HG03378 (cell line): ENCODE measurements at regions not wholly inside any gene's neighbourhood (a gene's known extent, or its start where the extent isn't known, plus 50 kb on each side); places are given as distances from the start of the nearest gene placed in this dataset.

Experiments
- ATAC-seq: cut with Tn5 transposase; IDR thresholded peaks from one replicate; pipeline ENCODE4 v1.9.1; 2021; ENCODE audit warnings: mild to moderate bottlenecking, moderate library complexity; ENCODE audit not compliant: unreplicated experiment

- ATAC-seq = no peak
These were observed 367.4 kb downstream of the EPHA4 start for GRCh38 chr2:221204699-221205098.

- ATAC-seq = no peak
These were observed 366.9 kb downstream of the EPHA4 start for GRCh38 chr2:221205103-221205673.

- ATAC-seq = no peak
These were observed 361.4 kb downstream of the EPHA4 start for GRCh38 chr2:221210686-221211085.

GRCh38 chr2:221211653-221212052 lies 360.5 kb downstream of the EPHA4 start:
- ATAC-seq = no peak

- ATAC-seq = no peak
These were observed 360.0 kb downstream of the EPHA4 start for GRCh38 chr2:221212105-221212504.

GRCh38 chr2:221215487-221215886 lies 356.6 kb downstream of the EPHA4 start:
- no peak for ATAC-seq

GRCh38 chr2:221216636-221217035 lies 355.5 kb downstream of the EPHA4 start:
- no peak for ATAC-seq

- ATAC-seq = no peak
These were observed 346.4 kb downstream of the EPHA4 start for GRCh38 chr2:221225752-221226151.

- no peak for ATAC-seq
These were observed 343.8 kb downstream of the EPHA4 start for GRCh38 chr2:221228214-221228769.

GRCh38 chr2:221229099-221229498 lies 343.0 kb downstream of the EPHA4 start:
- no peak for ATAC-seq

- ATAC-seq = no peak
These were observed 340.6 kb downstream of the EPHA4 start for GRCh38 chr2:221231511-221231910.

GRCh38 chr2:221235941-221236340 lies 336.2 kb downstream of the EPHA4 start:
- no peak for ATAC-seq

GRCh38 chr2:221241072-221241471 lies 331.0 kb downstream of the EPHA4 start:
- ATAC-seq = no peak

GRCh38 chr2:221243771-221244170 lies 328.3 kb downstream of the EPHA4 start:
- ATAC-seq = no peak

GRCh38 chr2:221245045-221245444 lies 327.1 kb downstream of the EPHA4 start:
- ATAC-seq = no peak

- ATAC-seq = no peak
These were observed 326.3 kb downstream of the EPHA4 start for GRCh38 chr2:221245772-221246171.

GRCh38 chr2:221254299-221254698 lies 317.8 kb downstream of the EPHA4 start:
- ATAC-seq = no peak

- no peak for ATAC-seq
These were observed 316.2 kb downstream of the EPHA4 start for GRCh38 chr2:221255862-221256261.

- ATAC-seq = no peak
These were observed 313.6 kb downstream of the EPHA4 start for GRCh38 chr2:221258464-221258863.

GRCh38 chr2:221262651-221263050 lies 309.5 kb downstream of the EPHA4 start:
- no peak for ATAC-seq

GRCh38 chr2:221263573-221263972 lies 308.5 kb downstream of the EPHA4 start:
- no peak for ATAC-seq

GRCh38 chr2:221264318-221264717 lies 307.8 kb downstream of the EPHA4 start:
- ATAC-seq = no peak

- ATAC-seq = no peak
These were observed 304.2 kb downstream of the EPHA4 start for GRCh38 chr2:221267773-221268425.
